ENCODE measurements at regions not wholly inside any gene's neighbourhood (a gene's known extent, or its start where the extent isn't known, plus 50 kb on each side); places are given as distances from the start of the nearest gene placed in this dataset.

- H3K9me3 ChIP-seq (replicated peaks; ENCODE audit: control insufficient read depth, insufficient read depth, low read depth, low read length) = no peaks in the 10 kb centered on the region
- POLR2A ChIA-PET = no interaction called here
- H3K4me3 ChIP-seq = no peak overlapping the region
- H3K79me2 ChIP-seq (ENCODE audit: control insufficient read depth, insufficient read depth, low read length) = no peaks in the 10 kb centered on the region
- FAIRE-seq (no peak), DNase-seq (ENCODE audit: extremely low read depth in 1 of 4, low spot score in 3 of 4) (no peak), ATAC-seq (no peak)
- H3K4me2 ChIP-seq (ENCODE audit: insufficient read depth, low read length) = no peak overlapping the region
- no peaks in the 10 kb centered on the region for H4K20me1 ChIP-seq (replicated peaks; ENCODE audit: control insufficient read depth, insufficient read depth, low read length)
- H2AFZ ChIP-seq (ENCODE audit: low read depth, low read length) = no peak overlapping the region
- H3K9ac ChIP-seq (ENCODE audit: insufficient read depth in 1 of 2, low read depth in 2 of 2, low read length in 2 of 2) = no peak overlapping the region
- H3K9me1 ChIP-seq (ENCODE audit: control insufficient read depth, insufficient read depth, low read length) = no peaks in the 10 kb centered on the region
- intact Hi-C loops (cut with micrococcal nuclease) (no loop called here), in situ Hi-C loops (cut with MboI) (no loop called here)
- no peaks in the 10 kb centered on the region for H3K36me3 ChIP-seq (ENCODE audit: control insufficient read depth, insufficient read depth, low read length)
- TF ChIP-seq MCM3 (IDR thresholded peaks at IDR 0.05) (no peak), MLX (CRISPR knock-in tag; conservative IDR thresholded peaks at IDR 0.05) (no peak), MIER1 (IDR thresholded peaks at IDR 0.05; ENCODE audit: low read depth) (no peak), GABPB2 (CRISPR knock-in tag; conservative IDR thresholded peaks at IDR 0.05) (no peak)
- WGBS (ENCODE audit: insufficient coverage, low coverage, missing lambda C conversion rate) = 0% methylated on average over 4 of the region's 5 CpGs
- BruUV-seq (replicated peaks) = no TSS peak
- H3K27ac ChIP-seq (ENCODE audit: extremely low read depth, low read depth, low read length) = no peak overlapping the region
- H3K4me1 ChIP-seq (replicated peaks in 1 of 2; ENCODE audit: control insufficient read depth in 2 of 2, insufficient read depth in 2 of 2, low read length in 2 of 2) = no peaks in the 10 kb centered on the region
- no peaks in the 10 kb centered on the region for H3K27me3 ChIP-seq (ENCODE audit: control insufficient read depth in 2 of 2, insufficient read depth in 2 of 2, low read length in 2 of 2)
- CTCF ChIA-PET (ENCODE audit: low intra/inter-chr PET ratio) = no interaction called here
These were observed 76.9 kb downstream of the MAGEB10 start for GRCh38 chrX:27884654-27885053.

GRCh38 chrX:27883468-27884092 lies 75.8 kb downstream of the MAGEB10 start:
- ATAC-seq (no peak), DNase-seq (ENCODE audit: extremely low read depth in 1 of 4, low spot score in 3 of 4) (no peak), FAIRE-seq (no peak)
- H3K4me1 ChIP-seq (replicated peaks in 1 of 2; ENCODE audit: control insufficient read depth in 2 of 2, insufficient read depth in 2 of 2, low read length in 2 of 2) = no peaks in the 10 kb centered on the region
- H3K9me3 ChIP-seq (replicated peaks; ENCODE audit: control insufficient read depth, insufficient read depth, low read depth, low read length) = no peaks in the 10 kb centered on the region
- no peaks in the 10 kb centered on the region for H3K79me2 ChIP-seq (ENCODE audit: control insufficient read depth, insufficient read depth, low read length)
- no peak overlapping the region for H3K4me2 ChIP-seq (ENCODE audit: insufficient read depth, low read length)
- no peak overlapping the region for H2AFZ ChIP-seq (ENCODE audit: low read depth, low read length)
- in situ Hi-C loops (cut with MboI) (no loop called here), intact Hi-C loops (cut with micrococcal nuclease) (no loop called here)
- TF ChIP-seq ZNF274 (IDR thresholded peaks at IDR 0.05; ENCODE audit: borderline replicate concordance, low read depth, low read length) = no peak
- no peak for TF ChIP-seq ARID3A (IDR thresholded peaks at IDR 0.05; ENCODE audit: borderline replicate concordance, low read depth, low read length)
- no peak overlapping the region for H3K27ac ChIP-seq (ENCODE audit: extremely low read depth, low read depth, low read length)
- H3K4me3 ChIP-seq = no peak overlapping the region
- 0% methylated on average over 3 of the region's 3 CpGs for WGBS (ENCODE audit: insufficient coverage, low coverage, missing lambda C conversion rate)
- H3K36me3 ChIP-seq (ENCODE audit: control insufficient read depth, insufficient read depth, low read length) = no peaks in the 10 kb centered on the region
- no peaks in the 10 kb centered on the region for H3K9me1 ChIP-seq (ENCODE audit: control insufficient read depth, insufficient read depth, low read length)
- BruUV-seq (replicated peaks) = no TSS peak
- no peaks in the 10 kb centered on the region for H3K27me3 ChIP-seq (ENCODE audit: control insufficient read depth in 2 of 2, insufficient read depth in 2 of 2, low read length in 2 of 2)
- ChIA-PET POLR2A (no interaction called here), CTCF (ENCODE audit: low intra/inter-chr PET ratio) (no interaction called here)
- no peaks in the 10 kb centered on the region for H4K20me1 ChIP-seq (replicated peaks; ENCODE audit: control insufficient read depth, insufficient read depth, low read length)
- no peak overlapping the region for H3K9ac ChIP-seq (ENCODE audit: insufficient read depth in 1 of 2, low read depth in 2 of 2, low read length in 2 of 2)

Data from K562 (cell line).